Gastroesophageal sphincter (tissue), 4 donors: ENCODE measurements at regions not wholly inside any gene's neighbourhood (a gene's known extent, or its start where the extent isn't known, plus 50 kb on each side); places are given as distances from the start of the nearest gene placed in this dataset.

Experiments
- ATAC-seq: fragments of 150-250 bp; one replicate; pipeline ENCODE4 v1.9.1; 2016; ENCODE audit warnings: mild to moderate bottlenecking, moderate library complexity
- H3K27ac ChIP-seq, 4 donors: fragments of 200-600 bp; sonication (generic) in 3 of 4; 1 replicate in 3 of 4; 2 replicates in 1 of 4; pipeline ENCODE4 v1.5.1; 2016 to 2019
- H3K27me3 ChIP-seq: fragments of 200-600 bp; sonication (generic); one replicate; pipeline ENCODE4 v1.5.1; 2019
- H3K36me3 ChIP-seq, 2 donors: fragments of 200-600 bp; sonication (generic); one replicate each; pipeline ENCODE4 v1.5.1; 2019; ENCODE audit warnings: control low read depth in 1 of 2
- H3K4me1 ChIP-seq, 3 donors: fragments of 200-600 bp; sonication (generic); 1 replicate in 2 of 3; 2 replicates in 1 of 3; pipeline ENCODE4 v1.5.1; 2016 to 2019; ENCODE audit warnings: control low read depth in 2 of 3
- H3K4me3 ChIP-seq, 2 donors: fragments of 200-600 bp; sonication (generic); one replicate each; pipeline ENCODE4 v1.5.1; 2019; ENCODE audit warnings: mild to moderate bottlenecking in 1 of 2, moderate library complexity in 1 of 2
- H3K9me3 ChIP-seq, 3 donors: fragments of 200-600 bp; sonication (generic); one replicate each; pipeline ENCODE4 v1.5.1; 2017 to 2019; ENCODE audit warnings: control low read depth in 2 of 3
- CTCF ChIP-seq, 4 experiments: fragments of 200-600 bp in 2 of 4; fragments of 450-650 bp in 2 of 4; sonication (generic) in 1 of 4; IDR thresholded peaks; one replicate each; pipeline ENCODE4 v1.5.1; 2017 to 2019; ENCODE audit warnings: antibody characterized with exemption in 4 of 4, mild to moderate bottlenecking in 2 of 4, moderate library complexity in 2 of 4
- EP300 ChIP-seq: sonication (generic); formaldehyde crosslinking; IDR thresholded peaks from one replicate; pipeline ENCODE4 v1.6.1; 2017; ENCODE audit warnings: antibody characterized with exemption, mild to moderate bottlenecking
- POLR2A ChIP-seq, 2 donors: fragments of 450-650 bp; IDR thresholded peaks; one replicate each; pipeline ENCODE4 v1.6.1; 2017; ENCODE audit warnings: antibody characterized with exemption in 2 of 2, mild to moderate bottlenecking in 2 of 2, moderate library complexity in 1 of 2
- POLR2AphosphoS5 ChIP-seq: sonication (generic); formaldehyde crosslinking; IDR thresholded peaks from one replicate; pipeline ENCODE4 v1.6.1; 2017; ENCODE audit warnings: antibody characterized with exemption
- WGBS, 2 donors: methylation state at CpG; one replicate each; pipeline ENCODE4 v1.1.5; 2018; ENCODE audit warnings: low coverage in 1 of 2; 5-methylcytosine and 5-hydroxymethylcytosine counted together

- no peaks in the 10 kb centered on the region for H3K9me3 ChIP-seq
- no peaks in the 10 kb centered on the region for H3K4me1 ChIP-seq
- 78 to 80% methylated on average over 1 to 2 of the region's 2 CpGs for WGBS, 2 donors
- no peak for ATAC-seq
- H3K36me3 ChIP-seq = no peaks in the 10 kb centered on the region
- no peak overlapping the region for H3K27ac ChIP-seq
- TF ChIP-seq EP300 (no peak), POLR2AphosphoS5 (no peak), CTCF (IDR thresholded peaks at IDR 0.05) (no peak), POLR2A (IDR thresholded peaks at IDR 0.05) (no peak)
- no peak overlapping the region for H3K4me3 ChIP-seq
- no peaks in the 10 kb centered on the region for H3K27me3 ChIP-seq
Observed at GRCh38 chr6:8551993-8552392, 116.6 kb upstream of the SLC35B3 start.

- Histone ChIP-seq H3K4me1 (no peaks in the 10 kb centered on the region), H3K27ac (no peak overlapping the region), H3K36me3 (no peaks in the 10 kb centered on the region), H3K4me3 (no peak overlapping the region), H3K9me3 (no peaks in the 10 kb centered on the region), H3K27me3 (no peaks in the 10 kb centered on the region)
- no peak for ATAC-seq
- WGBS, 2 donors = 65 to 94% methylated on average over 2 of the region's 2 CpGs
- TF ChIP-seq POLR2AphosphoS5 = no peak
- TF ChIP-seq EP300 = no peak
- no peak for TF ChIP-seq CTCF (IDR thresholded peaks at IDR 0.05)
- no peak for TF ChIP-seq POLR2A (IDR thresholded peaks at IDR 0.05)
Observed at GRCh38 chr6:8551386-8551785, 116.0 kb upstream of the SLC35B3 start.

GRCh38 chr6:8549074-8549790 lies 113.9 kb upstream of the SLC35B3 start:
- TF ChIP-seq POLR2AphosphoS5 (no peak), POLR2A (IDR thresholded peaks at IDR 0.05) (no peak), CTCF (IDR thresholded peaks at IDR 0.05) (no peak)
- Histone ChIP-seq H3K4me3 (no peak overlapping the region), H3K27ac (no peak overlapping the region), H3K36me3 (no peaks in the 10 kb centered on the region), H3K9me3 (no peaks in the 10 kb centered on the region), H3K4me1 (no peaks in the 10 kb centered on the region), H3K27me3 (no peaks in the 10 kb centered on the region)
- WGBS, 2 donors = 49 to 57% methylated on average over 6 of the region's 6 CpGs
- no peak for ATAC-seq

- Histone ChIP-seq H3K9me3 (peaks cover 0 to 5% (median 0%) of the 10 kb centered on the region in 3 donors), H3K4me3 (no peak overlapping the region), H3K4me1 (no peaks in the 10 kb centered on the region), H3K36me3 (no peaks in the 10 kb centered on the region), H3K27ac (no peak overlapping the region), H3K27me3 (no peaks in the 10 kb centered on the region)
- no peak for ATAC-seq
- TF ChIP-seq EP300 = no peak
- TF ChIP-seq POLR2AphosphoS5 = no peak
- no peak for TF ChIP-seq CTCF (IDR thresholded peaks at IDR 0.05)
- no peak for TF ChIP-seq POLR2A (IDR thresholded peaks at IDR 0.05)
- 79 to 91% methylated on average over 5 to 6 of the region's 7 CpGs for WGBS, 2 donors
Observed at GRCh38 chr6:8546496-8546895, 111.2 kb upstream of the SLC35B3 start.

GRCh38 chr6:8545336-8545735 lies 110.0 kb upstream of the SLC35B3 start:
- no peak overlapping the region for H3K27ac ChIP-seq
- no peaks in the 10 kb centered on the region for H3K36me3 ChIP-seq
- TF ChIP-seq POLR2A (IDR thresholded peaks at IDR 0.05) (no peak), POLR2AphosphoS5 (no peak), EP300 (no peak), CTCF (IDR thresholded peaks at IDR 0.05) (no peak)
- no peaks in the 10 kb centered on the region for H3K27me3 ChIP-seq
- no peak for ATAC-seq
- H3K4me3 ChIP-seq = no peak overlapping the region
- H3K4me1 ChIP-seq = no peaks in the 10 kb centered on the region
- WGBS, 2 donors = 50% methylated on average over 1 of the region's 1 CpG
- H3K9me3 ChIP-seq = peaks cover 0 to 16% (median 0%) of the 10 kb centered on the region in 3 donors
